Cardiac fibroblast (primary cell): ENCODE measurements at regions not wholly inside any gene's neighbourhood (a gene's known extent, or its start where the extent isn't known, plus 50 kb on each side); places are given as distances from the start of the nearest gene placed in this dataset.

Experiments
- DNase-seq, 2 donors: peaks; one replicate each; pipeline versions ENCODE4 v3.0.0 to v3.0.0-alpha.2; 2010; ENCODE audit warnings: low read depth in 2 of 2
- H3K4me3 ChIP-seq, 2 donors: replicated peaks in 1 of 2; 1 replicate in 1 of 2; 2 replicates in 1 of 2; pipeline ENCODE4 v1.5.1; 2011; ENCODE audit warnings: low read depth in 2 of 2, low read length in 2 of 2, mild to moderate bottlenecking in 2 of 2, moderate library complexity in 1 of 2
- CTCF ChIP-seq: IDR thresholded peaks from one replicate; pipeline ENCODE4 v1.5.1; 2011; ENCODE audit warnings: low read depth, mild to moderate bottlenecking, low read length, inconsistent platforms

DNA sequence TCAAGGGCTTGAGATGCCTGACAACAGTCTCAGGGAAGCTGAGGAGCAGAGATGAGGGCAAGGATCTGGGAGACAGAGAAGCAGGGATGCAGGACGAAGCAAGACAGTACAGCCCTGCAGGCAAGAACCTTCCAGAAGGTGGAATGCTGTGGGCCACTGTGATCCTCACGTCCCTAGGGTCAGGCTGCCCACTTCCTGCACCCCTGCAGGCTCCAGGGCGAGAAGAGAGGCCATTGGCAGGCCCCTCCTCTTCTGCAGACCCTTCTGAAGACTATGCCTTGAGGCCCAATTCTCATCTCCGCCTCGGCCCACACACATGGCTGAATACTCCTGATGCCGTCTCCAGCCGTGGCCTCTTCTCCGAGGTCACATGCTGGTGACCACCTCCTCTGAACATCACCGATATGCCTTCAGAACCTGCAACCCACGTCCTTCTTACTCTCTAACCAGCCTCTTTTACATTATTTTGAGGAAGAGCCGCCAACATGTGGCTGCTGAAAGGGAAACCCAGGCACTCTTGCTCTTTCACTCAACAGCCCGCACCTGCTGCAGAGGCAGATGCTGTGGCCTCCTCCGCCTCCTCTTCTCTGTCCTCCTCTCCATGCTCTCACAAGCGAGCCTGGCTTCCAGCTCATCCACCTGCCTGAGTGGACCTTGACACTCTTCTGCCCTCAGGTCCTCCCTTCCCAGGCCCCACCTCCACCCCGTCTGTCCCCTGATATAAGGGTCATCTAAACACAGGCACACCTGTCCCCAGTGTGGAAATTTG lies 181.5 kb downstream of the IRX2 start:
- DNase-seq, result no peak
- no peak overlapping the region for H3K4me3 ChIP-seq
- no peak for TF ChIP-seq CTCF

DNA sequence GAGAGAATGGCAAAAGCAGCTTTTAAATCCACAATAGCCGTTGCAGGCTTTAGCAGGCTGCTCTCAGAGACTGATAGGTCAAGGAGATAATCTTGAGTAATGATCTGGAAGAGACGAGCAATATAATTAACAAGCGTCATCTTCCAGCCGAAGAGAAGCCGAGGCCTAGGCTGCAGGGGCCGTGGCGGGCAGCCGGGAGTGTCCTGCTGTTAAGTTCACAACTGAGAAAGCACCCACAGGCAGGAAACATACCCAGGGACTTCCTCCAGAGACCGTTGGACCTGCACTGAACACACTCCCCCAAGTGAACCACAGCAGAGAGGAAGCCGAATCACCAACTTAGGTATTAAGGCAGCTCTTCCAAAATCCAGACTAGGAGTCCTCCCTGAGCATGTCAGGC lies 182.3 kb downstream of the IRX2 start:
- no peak for DNase-seq
- TF ChIP-seq CTCF, result no peak
- no peak overlapping the region for H3K4me3 ChIP-seq

DNA sequence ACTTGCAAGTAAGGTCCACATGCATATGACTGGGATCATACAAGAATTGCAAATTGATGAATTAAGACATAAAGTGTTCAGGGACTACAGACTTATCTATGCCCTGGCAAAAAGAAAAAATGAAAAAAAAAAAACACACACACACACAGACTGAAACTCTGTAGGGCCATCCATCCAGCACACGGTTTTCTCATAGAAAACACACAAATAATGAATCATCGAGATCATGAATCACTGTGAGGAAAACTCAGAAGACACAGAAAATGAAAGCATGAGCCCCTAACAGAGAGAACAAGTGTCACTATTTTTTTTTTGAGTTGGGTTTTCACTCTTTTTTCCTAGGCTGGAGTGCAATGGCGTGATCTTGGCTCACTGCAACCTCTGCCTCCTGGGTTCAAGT lies 185.2 kb downstream of the IRX2 start:
- no peak for TF ChIP-seq CTCF
- no peak overlapping the region for H3K4me3 ChIP-seq
- DNase-seq, result no peak

DNA sequence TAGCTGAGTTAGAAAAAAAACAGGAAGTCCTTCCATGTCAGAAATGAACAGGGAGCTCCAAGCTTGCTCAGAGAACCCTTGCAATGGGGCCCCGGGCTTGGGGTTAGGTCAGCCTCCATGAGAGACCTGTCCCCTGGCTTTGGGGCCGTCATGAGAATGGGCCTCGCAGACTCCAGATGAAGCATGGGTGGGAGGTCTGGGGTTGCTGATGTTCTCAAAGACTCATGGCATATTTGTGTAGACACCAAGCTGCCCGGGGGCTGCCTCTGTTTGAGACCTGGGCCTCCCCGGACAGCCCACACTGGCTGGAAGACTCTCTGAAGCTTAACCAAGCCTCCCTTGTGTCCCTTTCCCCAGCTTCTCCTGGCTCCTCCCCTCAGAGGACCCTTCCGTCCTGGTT lies 186.3 kb downstream of the IRX2 start:
- no peak for TF ChIP-seq CTCF
- no peak overlapping the region for H3K4me3 ChIP-seq
- DNase-seq, result no peak

DNA sequence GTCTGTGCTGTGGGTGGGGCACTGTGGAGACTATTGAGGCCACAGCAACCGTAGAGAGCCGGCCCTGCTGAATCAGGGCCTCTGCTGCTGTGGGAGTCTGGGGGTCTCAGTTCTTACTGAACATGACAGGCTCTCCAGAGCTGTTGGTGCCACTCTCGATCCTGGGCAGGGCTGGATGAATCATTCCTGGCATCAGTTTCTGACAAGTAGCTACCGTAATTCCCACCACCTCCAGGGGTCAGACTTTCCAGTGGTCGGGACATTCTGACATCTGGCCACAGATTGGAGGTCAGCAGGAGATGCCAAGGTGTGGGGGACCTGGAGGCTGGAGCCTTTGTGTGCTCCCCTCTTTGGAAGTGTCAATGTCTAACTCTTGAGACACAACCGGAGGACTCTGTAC lies 188.4 kb downstream of the IRX2 start:
- H3K4me3 ChIP-seq, result no peak overlapping the region
- TF ChIP-seq CTCF, result no peak
- no peak for DNase-seq

DNA sequence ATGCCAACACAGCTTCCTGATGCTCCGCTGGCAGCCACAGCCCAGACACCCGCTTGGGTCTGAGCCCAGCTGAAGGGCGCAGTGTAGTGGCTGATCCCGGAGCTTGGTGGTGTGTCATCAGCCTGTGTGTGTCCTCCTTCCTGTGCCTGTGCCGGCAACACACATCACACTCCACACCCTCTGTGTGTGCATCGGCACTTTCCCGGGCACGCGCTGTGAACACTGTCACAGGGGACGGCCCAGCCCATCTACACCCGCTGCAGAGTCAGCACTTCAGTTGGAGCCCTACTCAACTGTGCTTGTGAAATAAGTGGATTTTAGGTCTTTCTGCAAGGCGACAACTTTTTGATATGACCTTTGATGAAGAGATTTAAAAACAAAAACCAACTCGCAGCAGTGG lies 189.4 kb downstream of the IRX2 start:
- DNase-seq, result no peak
- no peak overlapping the region for H3K4me3 ChIP-seq
- no peak for TF ChIP-seq CTCF

- no peak for TF ChIP-seq CTCF
These were observed 191.0 kb downstream of the IRX2 start for GRCh38 chr5:2560435-2560834.

More at GRCh38 chr5:2560435-2560834, 191.0 kb downstream of the IRX2 start:
- no peak overlapping the region for H3K4me3 ChIP-seq
- DNase-seq, result no peak
